Glutamatergic neuron (in vitro differentiated cells): ENCODE measurements at regions not wholly inside any gene's neighbourhood (a gene's known extent, or its start where the extent isn't known, plus 50 kb on each side); places are given as distances from the start of the nearest gene placed in this dataset.
"Not testable (repeated sequence)": the region's sequence is repeated elsewhere in the genome, so short reads cannot be mapped to it uniquely, and the experiment has no call there.

Experiments used
- DNase-seq: peaks from one replicate; pipeline ENCODE4 v3.0.0; 2022
- H3K27ac Mint-ChIP-seq: one replicate; pipeline ENCODE4 v1.8.0; 2020; ENCODE audit warnings: mild to moderate bottlenecking, mixed read lengths, inconsistent platforms; ENCODE audit not compliant: unreplicated experiment
- H3K27me3 Mint-ChIP-seq: one replicate; pipeline ENCODE4 v1.8.0; 2020; ENCODE audit warnings: mild to moderate bottlenecking, moderate library complexity, mixed read lengths, inconsistent platforms; ENCODE audit not compliant: unreplicated experiment
- H3K36me3 Mint-ChIP-seq: one replicate; pipeline ENCODE4 v1.8.0; 2020; ENCODE audit warnings: mild to moderate bottlenecking, mixed read lengths, inconsistent platforms; ENCODE audit not compliant: unreplicated experiment
- H3K4me1 Mint-ChIP-seq: one replicate; pipeline ENCODE4 v1.8.0; 2020; ENCODE audit warnings: mild to moderate bottlenecking, low read depth, mixed read lengths, inconsistent platforms; ENCODE audit not compliant: unreplicated experiment
- H3K4me3 Mint-ChIP-seq: one replicate; pipeline ENCODE4 v1.8.0; 2020; ENCODE audit warnings: mild to moderate bottlenecking, mixed read lengths, inconsistent platforms; ENCODE audit not compliant: unreplicated experiment
- H3K9me3 Mint-ChIP-seq: one replicate; pipeline ENCODE4 v1.8.0; 2020; ENCODE audit warnings: mild to moderate bottlenecking, moderate library complexity, mixed read lengths, inconsistent platforms; ENCODE audit not compliant: unreplicated experiment
- CTCF ChIP-seq: fragments of 200-600 bp; sonication (generic); IDR thresholded peaks from one replicate; pipeline ENCODE4 v1.5.0; 2021; ENCODE audit not compliant: partially characterized antibody, unreplicated experiment

GRCh38 chr15:39514933-39515332 is 65.9 kb upstream of the THBS1 start:
- no peak for TF ChIP-seq CTCF
- no peaks in the 10 kb centered on the region for H3K9me3 Mint-ChIP-seq
- DNase-seq = no peak
- no peak overlapping the region for H3K4me3 Mint-ChIP-seq
- peaks cover 4% of the 10 kb centered on the region for H3K36me3 Mint-ChIP-seq
- H3K27ac Mint-ChIP-seq = no peak overlapping the region
- H3K27me3 Mint-ChIP-seq = peaks cover 2% of the 10 kb centered on the region
- peaks cover 2% of the 10 kb centered on the region for H3K4me1 Mint-ChIP-seq

GRCh38 chr15:39515765-39516164 is 65.1 kb upstream of the THBS1 start:
- DNase-seq = no peak
- Mint-ChIP-seq H3K4me3 (no peak overlapping the region), H3K4me1 (peaks cover 2% of the 10 kb centered on the region), H3K36me3 (peaks cover 4% of the 10 kb centered on the region), H3K9me3 (no peaks in the 10 kb centered on the region), H3K27me3 (peaks cover 2% of the 10 kb centered on the region), H3K27ac (no peak overlapping the region)
- TF ChIP-seq CTCF = no peak

GRCh38 chr15:39517122-39517855 is 63.6 kb upstream of the THBS1 start:
- no peak overlapping the region for H3K4me3 Mint-ChIP-seq
- H3K36me3 Mint-ChIP-seq = peaks cover 4% of the 10 kb centered on the region
- no peak for DNase-seq
- H3K9me3 Mint-ChIP-seq = no peaks in the 10 kb centered on the region
- no peak overlapping the region for H3K27ac Mint-ChIP-seq
- peaks cover 5% of the 10 kb centered on the region for H3K4me1 Mint-ChIP-seq
- H3K27me3 Mint-ChIP-seq = peaks cover 2% of the 10 kb centered on the region
- no peak for TF ChIP-seq CTCF

GRCh38 chr15:39523968-39524367 is 56.9 kb upstream of the THBS1 start:
- not testable (repeated sequence) for DNase-seq, H3K4me3 Mint-ChIP-seq, H3K4me1 Mint-ChIP-seq, H3K27ac Mint-ChIP-seq, H3K27me3 Mint-ChIP-seq, H3K9me3 Mint-ChIP-seq, H3K36me3 Mint-ChIP-seq

DNA sequence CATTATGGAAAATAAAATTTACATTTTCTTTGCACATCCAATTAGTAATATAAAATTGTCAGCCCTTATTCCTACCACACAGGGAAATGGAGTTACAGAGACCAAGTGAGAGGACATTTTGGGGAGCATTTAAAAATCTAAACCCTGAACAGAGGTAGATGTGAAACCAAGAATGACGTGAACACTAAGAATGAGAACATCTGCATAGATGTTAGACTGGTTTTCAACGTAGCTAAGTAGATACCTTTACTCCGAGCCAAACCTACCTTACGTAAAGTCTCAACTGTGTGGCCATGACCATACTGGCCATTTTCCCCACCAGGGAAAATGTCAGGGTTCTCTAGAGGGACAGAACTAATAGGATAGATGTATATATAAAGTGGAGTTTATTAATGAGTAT is 51.4 kb upstream of the THBS1 start:
- Mint-ChIP-seq H3K27ac (no peak overlapping the region), H3K9me3 (peaks cover 2% of the 10 kb centered on the region), H3K36me3 (peaks cover 4% of the 10 kb centered on the region), H3K4me3 (no peak overlapping the region), H3K27me3 (no peaks in the 10 kb centered on the region), H3K4me1 (no peaks in the 10 kb centered on the region)
- no peak for TF ChIP-seq CTCF
- DNase-seq = no peak
